Brain microvascular endothelial cell (primary cell): ENCODE measurements at regions not wholly inside any gene's neighbourhood (a gene's known extent, or its start where the extent isn't known, plus 50 kb on each side); places are given as distances from the start of the nearest gene placed in this dataset.

Source experiments
- DNase-seq: peaks from one replicate; pipeline ENCODE4 v3.0.0-alpha.2; 2020
- H3K27ac ChIP-seq: fragments of 250-450 bp; sonication (Bioruptor Pico); 2 replicates; pipeline ENCODE4 v1.5.1; 2020; ENCODE audit warnings: mild to moderate bottlenecking, moderate library complexity
- H3K27me3 ChIP-seq: fragments of 250-450 bp; sonication (Bioruptor Pico); replicated peaks from 2 replicates; pipeline ENCODE4 v1.5.1; 2020; ENCODE audit warnings: mild to moderate bottlenecking
- H3K36me3 ChIP-seq: fragments of 250-450 bp; sonication (Bioruptor Pico); replicated peaks from 2 replicates; pipeline ENCODE4 v1.5.1; 2020; ENCODE audit warnings: mild to moderate bottlenecking
- H3K4me3 ChIP-seq: 2 replicates; pipeline ENCODE4 v1.5.1; 2011; ENCODE audit warnings: low read depth, mild to moderate bottlenecking, control low read depth, low read length, moderate library complexity
- in situ Hi-C: cut with HindIII; loops from 2 replicates; pipeline ENCODE4 v1.10.0; 2017; ENCODE audit warnings: low sequenced_read_pairs, low pct_ligation_motif_present
- TF ChIP-seq, protein P1 (sequence below): IDR thresholded peaks from 2 replicates; pipeline ENCODE4 v1.5.1; 2011; ENCODE audit warnings: low read depth, mild to moderate bottlenecking, moderate library complexity, low read length, control low read depth, inconsistent platforms; ENCODE audit errors: missing control alignments

DNA sequence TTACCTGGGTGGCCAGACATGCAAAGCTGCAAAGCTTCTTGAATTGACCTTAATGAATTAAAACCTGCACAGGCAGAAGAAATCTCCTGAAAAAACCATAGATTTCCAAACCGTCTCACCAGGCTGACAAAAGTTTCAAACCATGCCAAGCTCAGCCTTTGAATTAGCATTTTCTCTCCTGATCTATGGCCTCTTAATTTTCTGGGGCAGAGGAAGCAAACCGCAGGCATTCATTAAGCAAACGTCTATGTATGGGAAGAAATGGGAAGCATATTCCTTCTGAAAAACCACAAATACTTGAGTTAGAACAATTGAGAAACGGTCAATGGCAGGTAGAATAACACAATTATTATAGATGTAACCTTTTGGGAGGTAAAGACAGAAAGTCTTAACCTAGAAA lies 500.2 kb upstream of the NR2F2 start:
- no peak overlapping the region for H3K27ac ChIP-seq
- H3K27me3 ChIP-seq, result no peaks in the 10 kb centered on the region
- H3K4me3 ChIP-seq, result no peak overlapping the region
- TF ChIP-seq, protein P1, sequence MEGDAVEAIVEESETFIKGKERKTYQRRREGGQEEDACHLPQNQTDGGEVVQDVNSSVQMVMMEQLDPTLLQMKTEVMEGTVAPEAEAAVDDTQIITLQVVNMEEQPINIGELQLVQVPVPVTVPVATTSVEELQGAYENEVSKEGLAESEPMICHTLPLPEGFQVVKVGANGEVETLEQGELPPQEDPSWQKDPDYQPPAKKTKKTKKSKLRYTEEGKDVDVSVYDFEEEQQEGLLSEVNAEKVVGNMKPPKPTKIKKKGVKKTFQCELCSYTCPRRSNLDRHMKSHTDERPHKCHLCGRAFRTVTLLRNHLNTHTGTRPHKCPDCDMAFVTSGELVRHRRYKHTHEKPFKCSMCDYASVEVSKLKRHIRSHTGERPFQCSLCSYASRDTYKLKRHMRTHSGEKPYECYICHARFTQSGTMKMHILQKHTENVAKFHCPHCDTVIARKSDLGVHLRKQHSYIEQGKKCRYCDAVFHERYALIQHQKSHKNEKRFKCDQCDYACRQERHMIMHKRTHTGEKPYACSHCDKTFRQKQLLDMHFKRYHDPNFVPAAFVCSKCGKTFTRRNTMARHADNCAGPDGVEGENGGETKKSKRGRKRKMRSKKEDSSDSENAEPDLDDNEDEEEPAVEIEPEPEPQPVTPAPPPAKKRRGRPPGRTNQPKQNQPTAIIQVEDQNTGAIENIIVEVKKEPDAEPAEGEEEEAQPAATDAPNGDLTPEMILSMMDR, result no peak
- no peak for DNase-seq
- in situ Hi-C loops, result no loop called here
- H3K36me3 ChIP-seq, result no peaks in the 10 kb centered on the region

DNA sequence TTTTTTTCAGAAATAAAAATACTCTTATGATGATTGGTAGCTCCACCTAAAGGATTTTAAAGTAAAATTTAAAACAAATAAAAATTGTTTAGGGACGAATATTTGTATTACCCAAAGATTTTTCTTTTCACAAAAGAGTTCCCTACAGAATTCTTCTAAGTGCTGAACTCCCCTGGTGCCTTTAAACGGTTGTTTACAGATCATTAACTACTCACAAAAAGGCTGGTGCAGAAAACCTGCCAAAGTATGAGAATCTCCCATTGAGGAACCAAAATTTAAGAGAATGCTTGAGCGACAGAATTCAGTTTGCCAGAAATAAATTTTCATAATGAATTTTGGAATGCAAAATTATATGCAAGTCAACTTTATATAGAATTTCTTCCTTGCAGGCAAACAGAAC lies 497.8 kb upstream of the NR2F2 start:
- Histone ChIP-seq H3K36me3 (no peaks in the 10 kb centered on the region), H3K27ac (no peak overlapping the region), H3K27me3 (no peaks in the 10 kb centered on the region), H3K4me3 (no peak overlapping the region)
- no peak for DNase-seq
- TF ChIP-seq, protein P1, result no peak
- in situ Hi-C loops, result no loop called here

DNA sequence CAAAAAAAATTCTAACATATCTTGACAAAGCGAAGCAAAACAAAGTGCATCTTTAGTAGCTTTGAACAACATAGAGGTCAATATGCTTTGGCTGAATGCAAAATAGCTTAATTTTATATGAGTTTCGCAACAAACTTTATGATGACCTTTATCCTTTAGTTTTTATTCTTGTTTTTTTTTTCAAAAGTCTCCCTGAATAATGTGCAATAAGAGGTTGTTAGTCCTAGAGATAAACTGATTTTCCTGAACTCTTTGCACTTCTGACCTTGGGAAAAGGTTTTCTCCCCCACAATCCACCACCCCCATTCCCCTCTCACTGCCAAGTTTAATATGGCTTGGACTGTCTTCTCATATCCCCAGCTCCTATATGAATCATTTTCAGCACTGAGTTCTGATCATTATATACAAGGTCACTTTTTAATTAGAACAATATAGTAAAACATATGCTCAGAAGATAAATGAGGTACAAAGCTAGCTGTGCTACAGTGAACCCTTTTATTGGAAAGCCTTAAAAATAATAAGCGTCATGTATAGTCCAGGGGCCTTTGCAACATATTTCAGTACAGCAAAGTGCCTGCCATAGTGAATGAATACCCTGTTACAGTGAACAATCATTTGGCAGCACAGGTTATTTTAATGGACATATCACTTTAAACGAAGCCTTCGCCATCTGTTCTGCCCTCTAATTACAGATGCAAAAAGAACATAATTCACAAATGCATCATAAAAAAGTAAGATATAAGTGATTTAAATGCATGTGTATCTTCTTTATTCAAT lies 496.3 kb upstream of the NR2F2 start:
- H3K27ac ChIP-seq, result no peak overlapping the region
- no peaks in the 10 kb centered on the region for H3K36me3 ChIP-seq
- DNase-seq, result no peak
- H3K27me3 ChIP-seq, result no peaks in the 10 kb centered on the region
- in situ Hi-C loops, result no loop called here
- TF ChIP-seq, protein P1, result no peak
- no peak overlapping the region for H3K4me3 ChIP-seq

DNA sequence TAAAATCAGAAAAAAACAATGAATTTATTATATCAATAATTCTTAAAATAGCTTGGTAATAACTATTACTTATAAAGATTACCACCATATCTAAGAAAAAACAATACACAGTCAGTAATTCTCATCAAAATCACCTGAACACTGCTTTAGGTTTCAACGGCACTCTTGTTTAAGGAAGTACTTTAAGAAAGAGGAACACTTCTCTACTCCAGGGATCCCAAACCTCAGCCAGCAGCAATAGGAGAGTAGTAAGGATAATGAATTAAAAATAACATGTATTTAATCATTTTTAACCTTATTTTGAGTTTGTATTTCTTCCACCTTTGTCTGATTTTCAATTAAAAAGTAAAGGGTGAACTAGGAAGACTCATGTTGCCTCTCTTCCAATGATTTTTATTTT lies 494.0 kb upstream of the NR2F2 start:
- Histone ChIP-seq H3K4me3 (no peak overlapping the region), H3K27ac (no peak overlapping the region), H3K36me3 (no peaks in the 10 kb centered on the region), H3K27me3 (no peaks in the 10 kb centered on the region)
- in situ Hi-C loops, result no loop called here
- no peak for DNase-seq
- TF ChIP-seq, protein P1, result no peak

DNA sequence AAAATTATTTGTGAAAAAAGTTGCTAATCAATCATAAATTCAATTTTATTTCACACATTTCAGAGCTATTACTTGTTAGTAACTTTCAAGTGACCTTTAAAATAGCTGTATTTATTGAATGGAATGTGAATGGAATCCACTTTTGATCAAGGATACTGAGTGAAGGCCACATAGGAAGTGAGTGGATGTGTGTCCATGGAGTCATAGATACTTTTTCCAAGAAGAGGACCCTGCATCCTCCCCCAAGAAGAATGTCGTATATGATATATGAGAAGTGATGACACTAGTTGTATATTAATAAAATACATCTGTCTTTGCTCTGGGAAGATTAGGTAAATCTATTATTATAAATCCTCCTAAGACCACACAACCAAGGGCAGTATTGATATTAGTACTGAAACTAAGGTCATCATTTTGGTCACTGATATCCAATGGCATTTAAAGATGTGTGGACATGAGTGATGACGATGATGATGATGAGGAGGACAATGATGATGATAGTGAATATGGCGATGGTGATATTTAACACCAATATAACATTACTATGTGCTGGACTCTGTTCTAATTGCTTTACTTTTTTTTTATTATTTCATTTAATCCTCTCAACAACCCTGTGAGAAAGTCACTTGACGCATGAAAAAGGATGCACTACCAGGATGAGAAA lies 493.0 kb upstream of the NR2F2 start:
- Histone ChIP-seq H3K27ac (no peak overlapping the region), H3K36me3 (no peaks in the 10 kb centered on the region), H3K4me3 (no peak overlapping the region), H3K27me3 (no peaks in the 10 kb centered on the region)
- in situ Hi-C loops, result no loop called here
- TF ChIP-seq, protein P1, result no peak
- DNase-seq, result no peak
